Gastrocnemius medialis (tissue), 4 donors: ENCODE measurements at regions not wholly inside any gene's neighbourhood (a gene's known extent, or its start where the extent isn't known, plus 50 kb on each side); places are given as distances from the start of the nearest gene placed in this dataset.

Experiments used
- POLR2A ChIP-seq, 2 donors: fragments of 450-650 bp; IDR thresholded peaks; one replicate each; pipeline ENCODE4 v1.6.1; 2017; ENCODE audit warnings: antibody characterized with exemption in 2 of 2, mild to moderate bottlenecking in 2 of 2, moderate library complexity in 2 of 2
- TF ChIP-seq, protein P1 (sequence below), 5 experiments: fragments of 450-650 bp in 3 of 5; fragments of 200-600 bp in 2 of 5; sonication (generic) in 2 of 5; IDR thresholded peaks in 4 of 5; conservative IDR thresholded peaks in 1 of 5; 1 replicate in 4 of 5; 2 replicates in 1 of 5; pipeline ENCODE4 v1.5.1; 2016 to 2019; ENCODE audit warnings: antibody characterized with exemption in 5 of 5, mild to moderate bottlenecking in 3 of 5, moderate library complexity in 3 of 5

DNA sequence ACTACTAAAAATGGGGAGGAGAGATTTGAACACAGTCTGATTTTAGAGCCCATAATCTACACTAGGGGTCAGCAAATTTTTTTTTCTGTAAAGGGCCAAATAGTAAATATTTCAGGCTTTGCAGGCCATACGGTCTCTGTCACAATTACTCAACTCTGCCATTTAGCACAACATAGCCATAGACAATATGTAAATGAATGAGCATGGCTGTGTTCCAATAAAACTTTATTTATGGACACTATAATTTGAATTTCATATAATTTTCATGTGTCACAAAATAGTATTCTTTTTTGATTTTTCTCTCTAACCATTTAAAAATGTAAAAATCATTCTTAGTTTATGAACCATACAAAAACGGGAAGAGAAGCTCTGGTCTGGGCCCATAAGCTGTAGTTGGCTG lies 309.4 kb downstream of the GPD2 start:
- TF ChIP-seq, protein P1, sequence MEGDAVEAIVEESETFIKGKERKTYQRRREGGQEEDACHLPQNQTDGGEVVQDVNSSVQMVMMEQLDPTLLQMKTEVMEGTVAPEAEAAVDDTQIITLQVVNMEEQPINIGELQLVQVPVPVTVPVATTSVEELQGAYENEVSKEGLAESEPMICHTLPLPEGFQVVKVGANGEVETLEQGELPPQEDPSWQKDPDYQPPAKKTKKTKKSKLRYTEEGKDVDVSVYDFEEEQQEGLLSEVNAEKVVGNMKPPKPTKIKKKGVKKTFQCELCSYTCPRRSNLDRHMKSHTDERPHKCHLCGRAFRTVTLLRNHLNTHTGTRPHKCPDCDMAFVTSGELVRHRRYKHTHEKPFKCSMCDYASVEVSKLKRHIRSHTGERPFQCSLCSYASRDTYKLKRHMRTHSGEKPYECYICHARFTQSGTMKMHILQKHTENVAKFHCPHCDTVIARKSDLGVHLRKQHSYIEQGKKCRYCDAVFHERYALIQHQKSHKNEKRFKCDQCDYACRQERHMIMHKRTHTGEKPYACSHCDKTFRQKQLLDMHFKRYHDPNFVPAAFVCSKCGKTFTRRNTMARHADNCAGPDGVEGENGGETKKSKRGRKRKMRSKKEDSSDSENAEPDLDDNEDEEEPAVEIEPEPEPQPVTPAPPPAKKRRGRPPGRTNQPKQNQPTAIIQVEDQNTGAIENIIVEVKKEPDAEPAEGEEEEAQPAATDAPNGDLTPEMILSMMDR (IDR thresholded peaks at IDR 0.05 in 4 of 5, conservative IDR thresholded peaks at IDR 0.05 in 1 of 5) = no peak
- TF ChIP-seq POLR2A (IDR thresholded peaks at IDR 0.05) = no peak
